GM19397 (cell line): ENCODE measurements at regions not wholly inside any gene's neighbourhood (a gene's known extent, or its start where the extent isn't known, plus 50 kb on each side); places are given as distances from the start of the nearest gene placed in this dataset.

Experiments used
- ATAC-seq: cut with Tn5 transposase; IDR thresholded peaks from one replicate; pipeline ENCODE4 v1.9.1; 2021; ENCODE audit warnings: mild to moderate bottlenecking, moderate library complexity; ENCODE audit not compliant: unreplicated experiment

DNA sequence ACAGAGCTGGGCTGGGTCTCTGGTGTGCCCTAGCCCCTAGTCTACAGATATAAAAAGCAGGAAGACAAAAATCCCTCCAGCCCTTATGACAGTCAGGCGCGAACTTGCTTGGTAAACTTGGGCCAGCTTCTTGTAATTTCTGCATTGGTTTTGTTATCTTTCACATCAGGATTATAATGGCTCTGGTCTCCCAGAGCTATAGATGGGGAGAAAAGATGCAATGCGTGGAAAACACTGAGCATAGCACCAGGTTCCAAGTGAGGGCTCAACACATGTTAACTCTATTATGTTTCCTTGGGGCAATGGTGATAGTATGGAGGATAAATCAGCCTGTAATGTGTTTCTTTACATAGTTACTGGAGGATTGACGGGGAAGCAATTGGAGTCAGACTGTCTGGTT is 246.8 kb upstream of the KCNG1 start:
- no peak for ATAC-seq

DNA sequence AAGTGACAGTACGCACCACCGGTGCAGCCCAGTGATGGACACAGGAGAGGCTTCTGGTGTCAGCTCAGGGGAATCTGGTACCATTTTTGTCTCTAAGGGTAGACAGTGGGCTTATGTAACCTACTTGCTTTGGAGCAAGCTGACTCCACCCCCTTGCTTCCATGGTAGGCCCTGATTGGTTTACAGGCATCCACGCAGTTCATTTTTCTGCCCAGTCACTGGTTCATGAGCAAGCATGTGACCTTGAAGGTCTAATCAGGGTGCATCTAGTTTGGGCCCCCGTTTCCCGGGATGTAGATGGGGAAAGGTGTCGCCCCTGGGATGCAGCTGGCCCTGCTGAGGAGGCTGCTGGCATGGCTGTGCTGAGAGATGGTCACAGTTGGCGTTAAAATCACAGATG is 244.8 kb upstream of the KCNG1 start:
- no peak for ATAC-seq

DNA sequence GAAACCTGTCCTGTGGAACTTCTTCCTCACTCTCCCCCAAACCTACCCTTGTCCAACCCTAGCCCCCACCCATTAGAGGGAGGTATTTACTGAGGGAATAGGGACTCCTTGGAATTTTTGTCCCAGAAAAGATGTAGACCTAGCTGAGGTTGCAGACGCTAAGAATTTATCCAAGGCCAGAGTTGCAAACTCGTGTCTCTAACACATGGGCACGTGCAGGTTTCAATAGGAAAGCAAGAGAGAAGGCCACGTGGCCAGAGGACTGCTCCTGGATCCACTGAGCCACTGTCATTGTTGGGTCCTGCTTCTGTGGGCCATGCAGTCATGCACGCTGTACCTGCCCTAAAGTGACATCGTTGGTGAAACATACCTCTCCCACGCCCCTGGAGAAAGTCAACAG is 243.4 kb upstream of the KCNG1 start:
- ATAC-seq, result no peak

DNA sequence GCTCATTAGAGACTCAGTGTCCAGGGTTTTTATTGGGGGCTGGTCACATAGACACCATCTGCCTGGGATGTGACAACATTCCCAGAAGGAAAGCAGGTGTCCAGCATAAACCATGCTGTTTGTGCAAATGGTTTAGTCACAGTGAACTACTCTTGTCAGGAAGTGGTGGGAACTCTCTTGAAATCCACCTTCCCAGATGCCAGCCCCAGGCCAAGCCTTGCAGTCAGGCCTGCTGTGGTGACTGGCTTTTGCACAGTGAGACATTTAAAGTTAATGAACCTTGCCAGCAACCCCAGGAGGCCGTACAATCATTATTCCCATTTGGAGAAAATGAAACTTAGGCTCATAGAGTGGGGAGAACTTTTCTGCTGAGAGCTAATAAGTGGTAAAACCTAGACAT is 242.5 kb upstream of the KCNG1 start:
- no peak for ATAC-seq

DNA sequence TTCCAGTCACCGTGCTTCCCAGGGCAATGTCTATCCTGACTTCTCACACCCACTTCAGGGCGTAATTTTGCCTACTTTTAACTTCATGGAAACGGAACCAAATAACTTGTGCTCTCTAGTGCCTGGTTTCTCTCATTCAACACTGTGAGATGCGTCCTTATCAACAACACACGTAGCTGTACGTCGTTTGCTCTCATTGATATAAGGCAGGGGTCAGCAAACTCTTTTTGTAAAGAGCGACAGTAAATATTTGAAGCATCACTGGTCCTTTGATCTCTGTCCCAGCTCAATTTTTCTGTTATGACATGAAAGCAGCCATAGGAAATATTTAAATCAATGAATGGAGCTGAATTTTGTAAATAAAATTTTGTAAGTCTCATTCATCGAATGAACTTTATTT is 239.3 kb upstream of the KCNG1 start:
- ATAC-seq, result no peak

DNA sequence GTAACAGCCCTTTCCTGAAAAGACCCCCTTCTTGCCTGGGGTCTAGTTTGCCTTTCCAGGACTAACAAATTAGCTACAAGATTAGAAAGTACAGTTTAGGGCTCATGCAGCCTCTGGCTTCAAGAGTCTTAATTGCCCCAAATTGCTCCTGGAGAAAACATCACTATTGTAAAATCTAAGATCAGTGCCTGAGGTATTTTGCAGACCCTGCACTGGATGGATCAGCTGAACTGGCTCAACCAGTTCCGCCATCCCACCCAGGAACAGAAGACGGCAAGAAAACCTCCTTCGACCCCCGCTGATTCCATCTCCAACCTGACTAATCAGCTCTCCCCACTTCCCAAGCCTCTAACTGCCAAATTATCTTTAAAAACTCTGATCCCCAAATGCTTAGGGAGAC is 236.5 kb upstream of the KCNG1 start:
- ATAC-seq, result no peak

DNA sequence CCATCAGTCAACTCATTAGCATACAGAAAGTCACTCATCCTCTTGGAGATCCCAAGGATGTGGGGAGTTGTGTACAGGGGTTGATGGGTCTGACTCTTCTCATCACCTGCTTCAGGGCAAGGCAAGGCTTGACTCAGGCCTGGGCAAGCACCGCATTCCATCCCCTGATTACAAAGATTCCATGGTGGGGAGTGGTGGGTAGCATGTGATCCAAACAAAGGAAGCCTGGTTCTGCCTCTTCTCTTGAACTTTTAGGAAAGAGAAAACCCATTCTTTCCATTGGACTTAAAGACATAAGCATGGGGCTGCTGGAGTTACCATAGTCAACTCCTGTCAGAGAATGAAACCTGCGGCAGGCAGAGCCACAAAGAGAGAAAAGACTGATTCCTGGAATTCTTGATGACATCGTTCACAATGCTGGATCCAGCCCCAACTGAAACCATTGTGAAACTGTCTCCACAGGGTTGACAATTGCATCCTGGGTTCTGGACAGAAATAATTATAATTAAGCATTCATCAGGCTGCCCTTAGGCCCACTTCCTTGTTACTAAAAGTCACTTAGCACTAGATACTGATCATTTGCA is 235.8 kb upstream of the KCNG1 start:
- ATAC-seq, result no peak

DNA sequence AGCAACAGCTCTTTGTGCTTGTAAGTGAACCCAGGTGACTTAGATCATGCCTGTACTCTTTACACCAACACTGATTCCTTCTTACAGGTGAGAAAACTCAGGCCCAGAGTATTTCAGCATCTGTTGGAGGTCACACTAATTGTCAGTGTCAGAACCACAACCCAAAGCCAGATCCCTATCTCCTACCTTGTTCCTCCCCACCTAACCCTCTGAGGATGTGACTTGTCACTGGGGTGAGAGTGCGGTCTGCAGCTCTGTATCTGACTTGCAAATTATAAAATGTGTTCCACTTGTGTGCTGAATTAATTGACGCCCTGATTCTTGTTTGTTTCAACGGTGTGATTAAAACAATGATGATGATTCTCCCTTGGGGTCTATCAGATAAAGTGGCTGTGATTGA is 232.5 kb upstream of the KCNG1 start:
- ATAC-seq, result no peak

DNA sequence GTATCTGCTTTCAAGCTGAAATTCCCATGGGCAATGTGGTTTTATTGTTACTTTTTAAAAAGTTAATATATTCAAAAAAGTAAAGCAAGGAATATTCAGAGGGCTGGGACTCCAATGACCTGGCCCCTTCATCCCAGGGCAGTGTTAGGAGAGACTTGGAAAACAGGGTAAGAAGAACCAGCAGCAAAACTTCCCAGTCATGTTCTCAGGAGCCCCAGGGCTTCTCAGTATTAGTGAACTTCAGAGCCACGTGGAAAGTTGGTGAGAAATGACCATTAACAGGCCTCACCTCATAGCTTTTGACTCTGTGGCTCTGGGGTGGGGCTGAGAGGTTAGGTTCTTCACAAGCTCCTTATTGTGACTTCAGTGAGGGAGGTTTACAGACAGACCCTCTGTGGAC is 230.4 kb upstream of the KCNG1 start:
- ATAC-seq, result no peak

DNA sequence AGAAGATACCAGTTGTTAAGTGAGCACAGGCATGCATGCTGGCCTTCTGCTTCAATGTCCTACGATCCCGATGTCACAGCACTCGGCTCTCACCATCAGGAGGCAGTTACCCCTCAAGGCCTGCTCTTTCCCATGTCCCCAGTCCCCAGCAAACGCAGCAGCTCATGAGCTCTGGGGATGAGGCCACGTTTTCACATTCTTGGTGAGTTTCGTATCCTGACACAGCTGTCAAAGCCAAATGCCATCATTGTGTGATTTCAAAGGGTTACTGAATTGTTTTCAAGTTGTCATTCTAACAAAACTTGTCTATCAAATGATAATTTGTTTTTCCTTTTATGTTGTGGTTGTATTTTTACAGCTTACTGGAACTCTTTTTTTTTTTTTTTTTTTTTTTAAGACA is 226.9 kb upstream of the KCNG1 start:
- ATAC-seq, result no peak

DNA sequence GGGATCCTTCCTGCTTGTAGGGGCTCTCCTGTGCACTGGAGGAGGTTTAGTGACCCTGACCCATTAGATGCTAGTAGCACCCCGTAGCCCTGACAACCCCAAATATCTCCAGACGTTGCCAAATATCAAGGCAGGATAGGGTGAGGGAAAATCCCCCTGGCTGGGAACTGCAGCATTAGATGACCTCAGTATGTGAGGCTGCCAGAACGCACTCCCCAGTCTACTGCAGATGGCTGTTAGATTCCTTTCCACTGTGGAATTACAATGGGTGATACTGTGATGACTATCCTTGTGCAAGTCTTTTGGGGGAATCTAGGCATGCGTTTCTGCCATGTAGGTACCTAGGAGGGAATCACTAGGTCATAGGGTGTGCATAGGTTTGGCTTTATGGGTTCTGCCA is 226.3 kb upstream of the KCNG1 start:
- ATAC-seq, result no peak

DNA sequence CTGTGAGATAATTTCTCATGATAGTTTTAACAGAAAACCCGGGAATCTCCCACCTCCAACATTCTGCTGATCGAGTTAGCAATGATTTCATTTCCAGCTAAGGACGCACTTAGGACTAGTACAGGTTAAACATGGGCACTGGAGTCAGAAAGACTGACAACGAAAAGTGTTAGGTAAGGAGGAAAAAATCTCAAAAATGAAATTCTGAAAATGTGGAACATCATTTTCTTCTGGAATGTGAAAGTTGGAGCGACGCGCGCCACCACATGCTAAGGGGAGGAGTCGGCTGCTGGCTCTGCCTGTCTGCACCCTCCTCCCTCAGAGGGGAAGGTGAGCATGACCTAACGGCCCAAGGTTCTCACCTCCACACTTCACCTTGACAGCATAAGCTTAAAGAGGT is 221.6 kb upstream of the KCNG1 start:
- no peak for ATAC-seq

DNA sequence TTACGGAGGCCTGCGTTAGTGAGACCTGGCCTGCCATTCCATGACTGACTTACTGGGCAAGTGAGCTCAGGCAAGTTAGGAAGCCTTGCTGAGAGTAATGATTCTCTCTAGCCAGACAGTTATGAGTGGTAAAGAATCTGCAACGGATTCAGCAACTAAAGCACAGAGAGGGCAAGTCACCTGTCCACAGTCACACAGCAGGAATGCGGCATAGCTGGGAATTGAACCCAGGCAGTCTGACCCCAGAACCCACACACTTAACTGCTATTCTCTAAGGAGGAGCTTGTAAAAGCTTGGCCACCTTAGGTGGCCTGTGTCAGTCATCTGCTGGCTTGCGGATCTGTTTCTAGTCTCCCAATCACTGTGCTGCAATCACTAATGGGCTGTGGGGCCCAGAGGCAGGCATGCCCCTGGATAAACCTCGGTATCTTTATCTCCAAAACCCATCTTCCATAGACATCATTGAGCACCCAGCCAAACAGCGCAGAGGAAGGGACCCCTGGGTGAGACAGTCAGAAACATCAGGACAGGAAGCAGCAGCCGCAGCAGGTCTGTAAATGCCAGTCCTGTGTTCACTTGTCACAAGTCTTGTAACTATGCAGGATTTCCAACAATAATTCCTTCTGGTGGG is 215.9 kb upstream of the KCNG1 start:
- no peak for ATAC-seq

DNA sequence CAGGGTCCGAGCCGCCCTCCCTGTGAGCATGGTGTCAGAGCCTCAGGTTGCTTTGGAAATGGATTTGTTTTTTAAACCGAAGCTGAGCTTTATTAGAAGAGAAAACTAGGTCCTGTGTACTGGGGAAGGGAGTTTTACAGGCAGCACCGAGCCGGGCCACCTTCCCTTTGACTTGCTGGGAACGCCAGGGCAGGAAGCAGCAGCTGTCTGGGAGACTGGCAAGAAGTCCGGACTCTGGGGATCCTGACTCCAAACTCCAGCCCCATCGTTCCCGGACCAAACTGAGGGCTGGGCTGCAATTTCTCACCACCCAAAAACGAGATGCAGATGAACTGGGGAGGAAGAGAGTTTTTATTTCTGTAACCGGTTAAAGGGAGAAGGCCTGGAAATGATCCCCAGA is 214.9 kb upstream of the KCNG1 start:
- ATAC-seq, result no peak

DNA sequence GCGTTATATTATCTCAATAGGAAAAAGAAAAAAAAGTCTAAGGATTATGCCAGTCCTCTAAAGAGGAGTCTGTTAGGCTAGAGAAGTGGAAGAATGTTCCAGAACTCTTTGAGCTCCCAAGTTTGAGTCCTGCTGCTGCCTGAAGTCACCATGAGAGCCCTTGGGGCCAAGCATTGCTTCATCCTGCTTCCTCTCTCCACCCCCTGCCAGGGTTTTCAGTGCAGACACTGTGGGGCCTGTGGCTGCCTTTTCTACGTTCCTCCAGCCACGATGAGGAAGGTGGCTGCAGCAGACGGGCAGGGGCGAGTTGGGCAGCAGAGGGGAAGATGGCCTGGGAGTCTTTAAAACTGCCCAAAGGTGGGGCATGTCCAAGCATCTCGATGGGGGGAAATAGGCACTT is 214.4 kb upstream of the KCNG1 start:
- ATAC-seq, result no peak

DNA sequence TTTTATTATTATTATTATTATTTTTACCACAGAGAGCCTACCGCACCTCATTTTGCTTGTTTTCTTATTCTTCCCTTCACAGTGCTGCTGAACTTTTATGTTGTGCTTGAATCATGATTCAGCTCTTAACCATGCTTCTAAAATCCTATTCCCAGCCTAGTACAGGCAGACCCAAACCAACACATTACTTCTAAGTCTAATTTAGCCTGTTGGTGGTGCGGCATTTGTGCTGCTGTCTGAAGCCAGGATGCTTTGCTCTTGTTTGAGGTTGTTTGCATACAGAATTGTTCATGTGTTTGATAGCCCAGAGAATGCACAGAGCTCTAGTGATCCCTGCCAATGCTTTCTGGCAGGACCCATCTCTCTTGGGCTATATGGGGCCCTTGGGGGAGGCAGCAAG is 213.5 kb upstream of the KCNG1 start:
- no peak for ATAC-seq

DNA sequence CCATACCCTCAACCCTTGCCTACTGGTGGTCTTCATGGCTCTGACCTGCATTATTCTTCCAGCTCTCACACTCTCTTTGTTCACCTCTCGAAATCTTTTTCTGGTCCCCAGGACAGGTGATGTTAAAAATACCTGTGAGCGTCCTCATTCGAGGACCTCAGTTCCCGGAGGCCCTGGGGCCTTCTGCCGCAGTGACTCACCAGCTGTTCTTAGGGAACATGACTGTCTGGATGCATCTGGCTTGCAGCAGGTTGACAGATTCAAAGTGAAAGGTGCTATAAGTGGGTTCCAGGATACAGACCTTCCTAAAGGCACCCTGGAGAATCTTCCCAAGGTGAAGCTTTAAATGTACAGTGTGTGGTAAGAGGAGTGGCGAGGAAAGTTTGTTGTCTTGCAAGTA is 210.4 kb upstream of the KCNG1 start:
- ATAC-seq, result no peak

DNA sequence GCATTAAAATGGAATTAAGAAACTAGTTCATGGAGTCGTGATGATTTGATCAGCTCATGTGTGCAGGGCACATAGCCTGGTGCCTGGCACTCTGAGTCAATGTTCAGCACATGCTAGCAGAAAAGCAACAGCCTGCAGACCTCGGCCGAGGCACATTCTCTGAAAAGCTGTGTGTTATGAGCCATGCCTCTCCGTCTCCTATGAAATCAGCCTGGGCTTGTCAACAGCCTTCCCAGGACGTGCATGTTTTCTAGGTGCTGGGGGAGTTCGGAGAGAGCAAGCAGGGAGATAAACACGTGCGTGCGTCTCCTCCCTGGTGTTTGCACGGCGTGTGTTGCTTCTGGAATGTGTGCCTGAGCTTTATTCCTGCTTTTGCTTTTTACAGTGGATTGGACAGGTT is 207.8 kb upstream of the KCNG1 start:
- ATAC-seq, result no peak

DNA sequence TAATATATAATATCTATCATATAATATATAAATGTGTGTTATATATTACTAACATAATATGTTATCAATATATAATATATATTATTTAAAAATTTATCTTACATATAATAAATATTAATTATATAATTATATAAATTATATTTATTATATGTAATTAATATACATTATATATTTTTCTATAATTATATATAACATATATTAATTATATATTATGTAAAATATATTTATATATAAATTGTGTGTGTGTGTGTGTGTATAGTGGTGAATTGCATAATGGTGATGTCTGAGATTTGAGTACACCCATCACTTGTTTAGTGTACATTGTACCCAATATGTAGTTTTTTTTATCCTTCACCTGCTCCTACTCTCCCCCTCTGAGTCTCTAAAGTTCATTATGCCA is 205.9 kb upstream of the KCNG1 start:
- no peak for ATAC-seq

DNA sequence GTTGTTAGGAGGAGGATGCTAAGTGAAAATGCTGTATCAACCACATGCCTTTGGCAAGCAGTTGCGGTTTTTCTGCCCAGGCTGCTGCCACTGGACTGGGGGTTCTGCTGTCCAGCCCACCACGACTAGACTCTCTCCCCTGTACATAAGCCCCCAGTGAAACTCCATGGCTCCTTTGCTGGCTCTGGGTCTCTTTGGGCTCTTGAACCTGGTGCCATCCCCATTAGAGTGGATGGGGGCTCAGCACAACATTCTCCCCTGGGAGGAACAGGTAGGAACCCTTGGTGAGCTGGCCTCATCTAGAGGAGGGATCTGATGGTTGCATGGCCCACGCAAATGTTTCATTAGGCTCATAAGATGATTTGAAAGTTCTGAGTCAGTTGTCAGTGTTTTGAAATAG is 204.8 kb upstream of the KCNG1 start:
- ATAC-seq, result no peak

DNA sequence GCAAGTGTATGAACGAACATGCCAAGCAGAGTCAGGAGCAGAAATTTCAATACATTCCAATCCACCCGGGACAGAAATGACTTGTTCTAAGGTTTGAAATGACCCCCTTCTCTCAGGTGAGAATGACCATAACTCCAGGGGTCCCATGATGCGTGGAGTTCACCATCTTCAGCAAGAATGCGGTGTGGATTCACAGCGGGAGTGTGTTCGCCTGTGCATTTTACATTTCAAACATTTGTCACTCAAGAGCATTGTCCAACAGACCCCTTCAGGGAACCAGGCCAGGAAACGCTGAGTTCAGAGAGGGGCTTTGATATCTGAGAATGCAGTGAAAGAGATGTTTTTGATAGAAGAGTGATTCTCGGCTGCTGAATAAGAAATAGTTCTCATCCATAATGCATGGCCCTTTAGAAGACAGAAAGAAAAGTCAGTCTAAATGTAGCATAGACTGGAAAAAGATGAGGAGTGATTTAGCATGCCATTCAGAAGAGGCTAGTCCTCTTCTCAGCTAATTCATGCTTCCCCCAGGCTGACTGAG is 200.3 kb upstream of the KCNG1 start:
- no peak for ATAC-seq

DNA sequence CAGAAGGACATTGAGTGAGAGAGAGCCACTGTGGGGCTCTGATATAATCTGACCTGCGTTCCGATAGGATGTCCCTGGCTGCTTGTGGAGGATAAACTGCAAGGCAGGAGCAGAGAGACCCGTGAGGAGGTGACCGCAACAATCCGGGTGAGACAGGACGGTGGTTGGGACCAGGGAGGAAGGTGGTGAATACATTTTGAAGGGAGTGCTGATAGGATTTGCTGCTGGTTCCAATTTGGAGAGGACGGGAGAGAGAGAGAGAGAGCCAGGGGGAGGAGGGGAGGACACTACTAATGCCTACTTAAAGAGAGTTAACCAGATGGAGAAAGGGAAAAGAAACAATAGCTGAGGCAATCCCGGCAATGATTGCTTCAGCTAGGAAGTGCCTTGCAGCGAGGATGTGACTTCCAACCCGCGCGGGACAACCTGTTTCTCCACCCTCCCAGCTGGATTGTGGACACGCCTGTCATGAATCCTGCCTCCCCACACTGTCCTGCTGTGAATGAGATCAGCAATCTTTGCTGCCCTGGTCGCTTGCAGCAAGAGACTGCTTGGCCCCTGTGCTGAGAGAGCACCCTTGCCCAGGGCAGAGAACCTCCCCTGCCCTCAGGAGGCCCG is 199.0 kb upstream of the KCNG1 start:
- no peak for ATAC-seq

DNA sequence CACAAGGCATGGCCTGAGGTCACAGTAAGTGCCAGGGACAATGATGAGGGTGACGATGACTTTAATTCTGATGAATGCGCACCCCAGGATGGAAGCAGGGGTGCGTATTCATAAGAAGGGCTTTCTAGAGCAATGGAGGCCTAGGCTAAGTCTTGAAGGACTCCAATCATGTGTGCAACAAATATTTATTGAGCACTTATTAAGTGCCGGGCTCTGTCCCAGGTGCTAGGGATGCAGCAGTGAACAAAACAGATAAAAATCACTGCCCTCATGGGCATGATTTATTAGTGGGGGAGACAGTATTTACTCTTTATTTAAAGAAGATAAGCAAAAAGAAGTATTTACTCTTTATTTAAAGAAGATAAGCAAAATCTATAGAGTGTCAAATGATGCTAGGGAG is 198.2 kb upstream of the KCNG1 start:
- no peak for ATAC-seq
